NCI-H526 treated with DMSO at 0.1 percent for 48 hours (cell line): ENCODE measurements at regions not wholly inside any gene's neighbourhood (a gene's known extent, or its start where the extent isn't known, plus 50 kb on each side); places are given as distances from the start of the nearest gene placed in this dataset.

Experiments used
- DNase-seq: peaks from one replicate; lab custom pipeline; 2025; lab: John Stamatoyannopoulos, UW

DNA sequence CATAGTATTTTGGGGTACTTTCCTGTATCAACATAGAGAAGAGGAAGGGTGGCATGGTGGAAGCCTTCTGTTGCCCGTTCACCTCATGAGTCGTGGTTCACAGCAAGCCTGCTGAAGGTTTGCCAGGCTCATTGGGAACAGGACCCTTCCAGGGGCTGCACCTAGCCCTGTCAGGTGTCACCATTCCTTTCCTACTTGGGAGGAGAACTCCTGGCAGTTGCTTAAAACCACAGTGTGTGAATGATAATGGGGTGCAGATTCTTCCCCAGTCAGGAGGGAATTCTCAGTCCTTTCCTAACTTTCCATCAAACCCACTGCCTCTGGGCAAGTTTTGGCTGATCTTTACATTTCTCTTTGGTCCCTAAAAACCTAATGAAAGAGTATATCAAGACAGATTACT, 99.4 kb upstream of the CTNND2 start:
- DNase-seq: no peak

GRCh38 chr5:11998397-11998796, 94.2 kb upstream of the CTNND2 start:
- DNase-seq: no peak

GRCh38 chr5:11997942-11998341, 93.7 kb upstream of the CTNND2 start:
- no peak for DNase-seq

DNA sequence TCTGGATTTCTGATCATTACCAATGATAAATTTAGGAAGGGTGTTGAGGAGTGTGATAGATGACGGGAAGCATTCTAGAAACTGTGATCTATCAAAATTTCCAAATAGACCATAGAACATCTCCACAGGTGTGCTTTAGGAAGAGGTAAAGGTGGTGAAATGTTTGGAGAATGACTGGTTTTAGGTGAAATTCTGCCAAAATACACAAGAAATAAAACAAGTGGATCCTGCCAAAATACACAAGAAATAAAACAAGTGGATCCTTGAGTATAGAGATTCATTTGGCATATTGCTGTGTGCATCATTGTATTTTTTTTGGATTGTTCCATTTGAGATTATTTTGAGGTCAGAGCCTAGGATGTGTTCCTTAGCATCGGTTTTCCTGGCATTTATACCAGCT, 88.3 kb upstream of the CTNND2 start:
- DNase-seq: no peak

- DNase-seq: no peak
Observed at GRCh38 chr5:11985993-11986392, 81.7 kb upstream of the CTNND2 start.

- DNase-seq: no peak
Observed at GRCh38 chr5:11984196-11984595, 80.0 kb upstream of the CTNND2 start.

DNA sequence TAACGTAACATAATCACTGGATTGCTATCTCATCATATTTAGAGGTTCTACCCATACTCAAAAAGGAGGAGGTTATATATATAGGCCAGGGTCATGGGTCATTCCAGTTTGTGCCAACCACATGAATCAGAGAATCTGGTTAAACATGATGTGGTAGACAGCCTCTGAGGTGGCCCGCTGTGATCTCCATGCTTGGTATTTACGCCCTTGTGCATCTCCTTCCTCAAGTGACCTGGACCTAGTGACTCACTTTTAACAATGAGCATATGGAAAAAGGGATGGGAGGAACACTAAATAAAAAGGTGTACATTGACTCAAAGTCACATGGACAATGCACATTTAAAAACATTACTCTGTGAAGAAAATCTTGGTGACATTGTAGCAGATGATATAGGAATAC, 77.7 kb upstream of the CTNND2 start:
- DNase-seq: no peak

GRCh38 chr5:11977904-11978303, 73.7 kb upstream of the CTNND2 start:
- DNase-seq: no peak

DNA sequence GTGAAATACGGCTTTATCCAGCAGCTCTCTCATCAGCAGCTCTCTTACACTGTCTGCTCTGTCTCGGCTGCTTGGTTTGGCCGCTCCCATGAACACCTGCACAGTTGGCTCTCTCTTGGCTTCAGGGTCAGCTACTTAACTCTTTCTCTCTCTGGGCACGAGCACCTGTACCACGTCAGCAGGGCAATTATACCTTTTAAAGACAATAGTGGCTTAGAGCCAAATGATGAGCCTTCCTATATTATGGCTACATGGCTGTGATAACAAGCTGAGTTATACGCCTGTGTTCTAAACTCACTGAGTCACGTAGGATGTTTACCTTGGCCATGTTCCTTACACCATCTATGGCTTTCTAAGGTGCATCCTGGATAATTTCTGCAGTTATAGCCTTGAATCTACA, 69.2 kb upstream of the CTNND2 start:
- DNase-seq: no peak

DNA sequence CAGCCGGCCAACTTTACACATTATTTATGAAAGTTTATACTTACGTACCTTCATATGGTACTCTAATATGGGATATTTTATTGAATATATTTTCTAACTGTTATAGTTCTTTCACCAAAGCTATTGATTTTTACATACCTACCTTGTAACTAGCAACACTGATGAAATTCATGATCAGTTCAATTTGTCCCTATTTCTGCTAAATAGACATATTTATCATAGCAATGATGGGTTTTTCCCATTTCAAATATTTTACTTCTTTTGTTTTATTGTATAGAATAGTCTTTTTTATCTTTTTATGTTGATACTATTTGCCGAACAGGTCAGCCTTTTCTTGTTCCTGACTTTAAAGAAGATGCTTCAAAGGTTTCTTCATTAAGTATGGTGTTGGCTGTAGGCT, 59.0 kb upstream of the CTNND2 start:
- no peak for DNase-seq

GRCh38 chr5:11962122-11962521, 57.9 kb upstream of the CTNND2 start:
- DNase-seq: no peak

DNA sequence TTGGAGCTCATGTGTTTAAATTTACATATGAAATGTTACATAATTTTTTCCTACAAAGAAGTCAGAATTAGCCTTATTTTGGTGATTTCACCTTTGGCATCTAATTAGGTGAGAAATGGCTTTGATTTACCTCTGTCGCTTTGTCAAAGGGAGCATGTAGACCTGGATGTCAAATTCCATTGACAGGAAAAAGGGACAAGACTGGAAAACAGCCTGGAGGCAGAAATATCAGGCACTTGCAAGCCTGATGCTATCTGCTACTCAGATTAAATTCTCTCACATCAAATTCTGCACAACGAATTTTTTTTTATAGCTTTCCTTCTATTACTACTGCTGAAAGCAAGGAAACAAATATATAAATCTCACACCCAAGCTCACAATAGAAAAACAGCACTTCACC, 54.1 kb upstream of the CTNND2 start:
- no peak for DNase-seq

GRCh38 chr5:11955331-11955730, 51.1 kb upstream of the CTNND2 start:
- no peak for DNase-seq
